Testis (tissue), 2 donors: ENCODE measurements at regions not wholly inside any gene's neighbourhood (a gene's known extent, or its start where the extent isn't known, plus 50 kb on each side); places are given as distances from the start of the nearest gene placed in this dataset.

Experiments
- DNase-seq: peaks from one replicate; pipeline ENCODE4 v3.0.0-alpha.2; 2019
- H3K27ac ChIP-seq, 2 donors: fragments of 200-600 bp; sonication (generic); one replicate each; pipeline ENCODE4 v1.5.1; 2019
- H3K27me3 ChIP-seq: fragments of 200-600 bp; sonication (generic); one replicate; pipeline ENCODE4 v1.5.1; 2019
- H3K36me3 ChIP-seq: fragments of 200-600 bp; sonication (generic); one replicate; pipeline ENCODE4 v1.5.1; 2017; ENCODE audit warnings: low read depth; ENCODE audit errors: missing control alignments
- H3K4me1 ChIP-seq: fragments of 200-600 bp; sonication (generic); one replicate; pipeline ENCODE4 v1.5.1; 2019
- H3K4me3 ChIP-seq, 2 donors: fragments of 200-600 bp; sonication (generic); one replicate each; pipeline ENCODE4 v1.5.1; 2017 to 2019
- H3K9me3 ChIP-seq: fragments of 200-600 bp; sonication (generic); one replicate; pipeline ENCODE4 v1.5.1; 2017
- POLR2A ChIP-seq: fragments of 450-650 bp; IDR thresholded peaks from one replicate; pipeline ENCODE4 v1.6.1; 2017; ENCODE audit warnings: antibody characterized with exemption, mild to moderate bottlenecking, moderate library complexity
- WGBS, 2 donors: methylation state at CpG; one replicate each; pipeline ENCODE4 v1.1.5; 2018; 5-methylcytosine and 5-hydroxymethylcytosine counted together
- intact Hi-C: fragments of 100-400 bp; cut with DNase I; formaldehyde crosslinking; loops from one replicate; pipeline ENCODE4 v1.15.1; 2023; ENCODE audit warnings: low total_unique reads
- TF ChIP-seq, protein P1 (sequence below), 3 experiments: fragments of 450-650 bp in 2 of 3; fragments of 200-600 bp in 1 of 3; sonication (generic) in 1 of 3; IDR thresholded peaks; one replicate each; pipeline ENCODE4 v1.5.1; 2016 to 2019; ENCODE audit warnings: antibody characterized with exemption in 3 of 3, mild to moderate bottlenecking in 2 of 3, moderate library complexity in 1 of 3

- Histone ChIP-seq H3K36me3 (no peaks in the 10 kb centered on the region), H3K27me3 (no peaks in the 10 kb centered on the region), H3K9me3 (no peaks in the 10 kb centered on the region), H3K4me3 (no peak overlapping the region), H3K4me1 (no peaks in the 10 kb centered on the region), H3K27ac (no peak overlapping the region)
- intact Hi-C loops = no loop called here
- DNase-seq = no peak
- TF ChIP-seq, protein P1, sequence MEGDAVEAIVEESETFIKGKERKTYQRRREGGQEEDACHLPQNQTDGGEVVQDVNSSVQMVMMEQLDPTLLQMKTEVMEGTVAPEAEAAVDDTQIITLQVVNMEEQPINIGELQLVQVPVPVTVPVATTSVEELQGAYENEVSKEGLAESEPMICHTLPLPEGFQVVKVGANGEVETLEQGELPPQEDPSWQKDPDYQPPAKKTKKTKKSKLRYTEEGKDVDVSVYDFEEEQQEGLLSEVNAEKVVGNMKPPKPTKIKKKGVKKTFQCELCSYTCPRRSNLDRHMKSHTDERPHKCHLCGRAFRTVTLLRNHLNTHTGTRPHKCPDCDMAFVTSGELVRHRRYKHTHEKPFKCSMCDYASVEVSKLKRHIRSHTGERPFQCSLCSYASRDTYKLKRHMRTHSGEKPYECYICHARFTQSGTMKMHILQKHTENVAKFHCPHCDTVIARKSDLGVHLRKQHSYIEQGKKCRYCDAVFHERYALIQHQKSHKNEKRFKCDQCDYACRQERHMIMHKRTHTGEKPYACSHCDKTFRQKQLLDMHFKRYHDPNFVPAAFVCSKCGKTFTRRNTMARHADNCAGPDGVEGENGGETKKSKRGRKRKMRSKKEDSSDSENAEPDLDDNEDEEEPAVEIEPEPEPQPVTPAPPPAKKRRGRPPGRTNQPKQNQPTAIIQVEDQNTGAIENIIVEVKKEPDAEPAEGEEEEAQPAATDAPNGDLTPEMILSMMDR (IDR thresholded peaks at IDR 0.05) = no peak
- no peak for TF ChIP-seq POLR2A
- WGBS, 2 donors = 14 to 18% methylated on average over 1 of the region's 1 CpG
Measured at GRCh38 chr6:91812596-91813274, 1225.9 kb upstream of the MAP3K7 start.

GRCh38 chr6:91804981-91805380 lies 1218.1 kb upstream of the MAP3K7 start:
- intact Hi-C loops = no loop called here
- no peak for TF ChIP-seq POLR2A
- TF ChIP-seq, protein P1 (IDR thresholded peaks at IDR 0.05) = no peak
- no peak for DNase-seq
- Histone ChIP-seq H3K9me3 (no peaks in the 10 kb centered on the region), H3K27me3 (no peaks in the 10 kb centered on the region), H3K4me3 (no peak overlapping the region), H3K36me3 (no peaks in the 10 kb centered on the region), H3K27ac (no peak overlapping the region), H3K4me1 (no peaks in the 10 kb centered on the region)
- WGBS, 2 donors = 94 to 97% methylated on average over 3 of the region's 3 CpGs

- no peak overlapping the region for H3K4me3 ChIP-seq
- H3K27me3 ChIP-seq = no peaks in the 10 kb centered on the region
- 88 to 95% methylated on average over 1 of the region's 1 CpG for WGBS, 2 donors
- intact Hi-C loops = no loop called here
- H3K4me1 ChIP-seq = no peaks in the 10 kb centered on the region
- H3K36me3 ChIP-seq = no peaks in the 10 kb centered on the region
- DNase-seq = no peak
- H3K9me3 ChIP-seq = no peaks in the 10 kb centered on the region
- TF ChIP-seq, protein P1 (IDR thresholded peaks at IDR 0.05) = no peak
- no peak for TF ChIP-seq POLR2A
- no peak overlapping the region for H3K27ac ChIP-seq
Measured at GRCh38 chr6:91802431-91802830, 1215.6 kb upstream of the MAP3K7 start.

- intact Hi-C loops = no loop called here
- Histone ChIP-seq H3K4me1 (no peaks in the 10 kb centered on the region), H3K27ac (no peak overlapping the region), H3K27me3 (no peaks in the 10 kb centered on the region), H3K36me3 (no peaks in the 10 kb centered on the region), H3K4me3 (no peak overlapping the region), H3K9me3 (no peaks in the 10 kb centered on the region)
- no peak for DNase-seq
- TF ChIP-seq, protein P1 (IDR thresholded peaks at IDR 0.05) = no peak
- no peak for TF ChIP-seq POLR2A
- WGBS, 2 donors = 75% methylated on average over 1 of the region's 1 CpG
Measured at GRCh38 chr6:91796603-91797002, 1209.7 kb upstream of the MAP3K7 start.

- H3K27me3 ChIP-seq = no peaks in the 10 kb centered on the region
- H3K27ac ChIP-seq = no peak overlapping the region
- H3K4me3 ChIP-seq = no peak overlapping the region
- H3K4me1 ChIP-seq = no peaks in the 10 kb centered on the region
- TF ChIP-seq, protein P1 (IDR thresholded peaks at IDR 0.05) = no peak
- no peak for TF ChIP-seq POLR2A
- intact Hi-C loops = no loop called here
- no peak for DNase-seq
- WGBS, 2 donors = 44 to 71% methylated on average over 2 of the region's 2 CpGs
- H3K9me3 ChIP-seq = no peaks in the 10 kb centered on the region
- H3K36me3 ChIP-seq = no peaks in the 10 kb centered on the region
Measured at GRCh38 chr6:91788501-91788900, 1201.6 kb upstream of the MAP3K7 start.
